GM18505 (cell line): ENCODE measurements at regions not wholly inside any gene's neighbourhood (a gene's known extent, or its start where the extent isn't known, plus 50 kb on each side); places are given as distances from the start of the nearest gene placed in this dataset.
A peak's percentile ranks its signal among the peaks of the same experiment; 100 is the strongest.

Experiments used
- ATAC-seq: cut with Tn5 transposase; IDR thresholded peaks from one replicate; pipeline ENCODE4 v1.9.1; 2021; ENCODE audit not compliant: unreplicated experiment
- POLR2A ChIP-seq: IDR thresholded peaks from 4 replicates; pipeline ENCODE4 v1.6.1; 2011; ENCODE audit warnings: borderline replicate concordance; ENCODE audit not compliant: insufficient read depth, insufficient read length; ENCODE audit errors: extremely low read depth

DNA sequence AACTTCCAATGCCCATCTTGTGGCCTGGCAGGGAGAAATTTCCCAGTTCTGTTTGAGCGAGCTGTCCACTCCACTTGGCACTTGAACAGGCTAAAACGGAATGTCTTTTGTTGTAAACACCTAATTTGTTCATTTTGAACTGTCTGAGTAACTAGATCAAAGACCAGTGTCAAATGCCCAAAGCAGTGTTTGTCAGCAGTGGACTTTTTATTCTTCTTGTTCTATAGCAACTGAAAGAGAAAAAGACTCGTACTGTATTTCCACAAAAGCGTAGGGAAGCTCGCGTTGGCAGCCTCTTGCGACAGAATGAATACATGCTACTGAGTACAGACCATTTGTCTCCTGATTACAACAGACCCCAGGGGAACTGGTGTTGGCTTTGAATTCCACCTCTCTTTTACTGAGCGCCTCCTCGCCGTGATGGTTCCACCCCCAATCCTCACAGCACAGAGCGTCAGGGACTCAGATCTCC, 601.8 kb upstream of the ZNF608 start:
- ATAC-seq = no peak
- TF ChIP-seq POLR2A = no peak

- TF ChIP-seq POLR2A = no peak
Observed at GRCh38 chr5:125348936-125349831, 602.7 kb upstream of the ZNF608 start.

GRCh38 chr5:125357660-125358059, 611.2 kb upstream of the ZNF608 start:
- no peak for ATAC-seq
- TF ChIP-seq POLR2A = no peak

More at GRCh38 chr5:125348936-125349831, 602.7 kb upstream of the ZNF608 start:
- no peak for ATAC-seq

DNA sequence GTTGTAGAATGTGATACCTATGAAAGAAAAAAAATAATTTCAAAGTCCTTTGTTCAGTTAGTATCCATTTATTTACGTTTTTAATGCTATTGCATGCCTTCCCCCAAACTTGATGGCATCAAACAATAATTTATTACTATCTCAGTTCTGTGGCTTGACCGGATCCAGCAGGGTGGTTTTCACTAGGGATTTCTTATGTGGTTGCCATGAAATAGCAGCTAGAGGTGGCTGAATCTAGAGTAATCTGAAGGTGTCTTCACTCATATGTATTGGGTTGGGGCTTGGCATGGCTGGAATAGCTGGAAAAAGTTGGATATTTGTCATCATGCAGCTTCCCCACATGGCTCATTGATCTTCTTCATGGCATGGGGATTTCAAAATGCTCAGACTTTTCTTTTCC, 619.3 kb upstream of the ZNF608 start:
- no peak for TF ChIP-seq POLR2A
- no peak for ATAC-seq

GRCh38 chr5:125367702-125368101, 621.3 kb upstream of the ZNF608 start:
- ATAC-seq = no peak
- no peak for TF ChIP-seq POLR2A

DNA sequence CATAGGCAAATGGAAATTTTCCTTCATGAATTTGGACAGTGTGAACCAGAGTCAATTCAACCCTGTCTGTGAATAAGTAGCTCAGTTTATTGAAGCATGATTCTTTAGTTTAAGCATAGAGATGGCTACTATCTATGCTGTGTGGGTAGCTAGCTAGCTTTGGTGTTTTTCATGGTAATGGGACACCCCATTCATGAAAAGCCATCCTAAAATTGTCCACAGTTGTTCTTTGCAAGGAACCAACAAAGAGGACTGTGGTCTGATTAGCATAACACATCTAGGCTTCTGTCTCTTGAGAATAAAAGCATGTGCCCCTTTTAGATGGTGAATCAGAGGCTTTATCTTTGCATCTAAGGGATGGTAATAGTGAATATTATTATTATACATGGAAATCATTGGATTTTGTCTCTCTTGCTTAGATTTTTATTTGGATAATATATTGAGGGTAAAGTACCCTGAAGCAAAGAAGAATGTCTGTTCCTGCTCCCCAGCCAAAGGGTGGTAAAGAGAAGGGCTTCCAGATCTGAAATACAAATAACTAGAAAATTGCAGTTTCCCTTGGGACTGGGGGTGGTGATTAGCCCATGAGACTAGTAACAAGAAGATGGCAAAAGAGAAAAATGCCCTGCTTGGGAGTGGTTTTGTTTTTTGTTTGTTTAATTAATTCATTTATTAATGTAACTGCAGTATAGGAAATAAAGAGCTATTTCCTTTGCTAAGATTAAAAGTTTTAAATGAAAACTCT, 624.2 kb upstream of the ZNF608 start:
- no peak for ATAC-seq
- TF ChIP-seq POLR2A = no peak

DNA sequence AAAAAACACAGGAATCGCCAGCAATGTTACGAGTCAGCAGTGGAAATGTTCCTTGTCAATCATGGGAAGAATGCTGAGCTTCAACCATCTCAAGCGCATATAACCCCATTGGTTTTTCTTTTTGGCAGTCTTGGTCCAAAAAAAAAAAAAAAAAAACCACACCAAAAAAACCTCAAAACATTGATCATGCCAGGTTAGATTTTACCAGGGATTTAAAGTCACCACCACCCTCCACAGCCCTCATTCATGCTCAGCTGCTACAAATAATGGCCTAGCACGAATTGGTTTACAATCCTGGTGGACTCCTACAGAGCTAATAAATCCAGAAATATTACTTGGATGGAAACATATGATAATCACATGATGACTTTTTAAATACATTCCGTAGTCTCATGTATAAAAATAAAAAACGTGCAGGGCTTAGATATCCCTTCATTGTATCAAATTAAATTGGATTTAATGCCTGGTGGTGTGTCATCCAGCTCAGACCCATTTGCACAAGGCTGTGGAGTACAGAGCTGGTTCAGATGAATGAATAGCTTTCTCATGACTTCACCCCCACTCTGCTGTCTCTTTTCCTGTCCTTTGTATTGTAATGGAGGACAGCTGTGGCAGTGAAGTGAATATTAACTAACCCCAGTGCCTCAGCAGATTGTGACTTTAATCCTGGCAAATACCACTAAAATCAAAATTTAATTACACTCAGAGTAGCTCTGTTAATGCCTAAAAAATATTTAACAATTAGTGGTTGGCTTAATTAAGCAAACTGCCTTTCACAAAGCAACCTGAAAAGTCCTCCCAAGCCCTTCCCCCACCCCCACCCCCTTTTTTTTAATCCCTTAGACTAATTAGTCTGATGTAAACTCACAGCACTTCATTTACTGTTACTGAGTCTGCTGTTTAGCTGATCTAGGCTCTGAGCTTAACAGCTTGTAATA, 626.5 kb upstream of the ZNF608 start:
- no peak for ATAC-seq
- no peak for TF ChIP-seq POLR2A

- no peak for TF ChIP-seq POLR2A
- peak; percentile 64 for ATAC-seq
Observed at GRCh38 chr5:125375143-125375542, 628.7 kb upstream of the ZNF608 start.

DNA sequence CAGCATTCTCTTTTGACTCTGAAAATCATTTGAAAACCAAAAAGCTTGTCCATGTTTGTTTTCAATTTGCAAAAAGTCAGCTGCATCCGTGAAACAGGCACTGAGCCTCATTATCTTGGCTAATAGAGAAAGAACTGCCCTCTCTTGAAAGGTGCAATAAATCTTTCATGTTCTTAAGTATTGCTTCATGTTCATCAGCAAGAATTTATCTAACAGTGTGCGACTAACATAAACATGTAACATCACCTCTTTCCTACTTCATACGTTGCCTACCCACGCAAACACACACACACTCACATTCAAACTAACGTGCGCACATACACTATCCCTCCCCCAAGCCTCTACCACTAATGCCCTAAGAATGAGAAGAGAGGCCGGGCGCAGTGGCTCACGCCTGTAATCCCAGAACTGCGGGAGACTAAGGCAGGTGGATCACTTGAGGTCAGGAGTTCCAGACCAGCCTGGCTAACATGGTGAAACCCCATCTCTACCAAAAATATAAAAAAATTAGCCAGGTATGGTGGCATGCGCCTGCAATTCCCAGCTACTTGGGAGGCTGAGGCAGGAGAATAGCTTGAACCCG, 629.7 kb upstream of the ZNF608 start:
- no peak for ATAC-seq
- TF ChIP-seq POLR2A = no peak

- no peak for ATAC-seq
- TF ChIP-seq POLR2A = no peak
Observed at GRCh38 chr5:125377141-125377540, 630.7 kb upstream of the ZNF608 start.

- no peak for ATAC-seq
- TF ChIP-seq POLR2A = no peak
Observed at GRCh38 chr5:125381290-125381689, 634.9 kb upstream of the ZNF608 start.

DNA sequence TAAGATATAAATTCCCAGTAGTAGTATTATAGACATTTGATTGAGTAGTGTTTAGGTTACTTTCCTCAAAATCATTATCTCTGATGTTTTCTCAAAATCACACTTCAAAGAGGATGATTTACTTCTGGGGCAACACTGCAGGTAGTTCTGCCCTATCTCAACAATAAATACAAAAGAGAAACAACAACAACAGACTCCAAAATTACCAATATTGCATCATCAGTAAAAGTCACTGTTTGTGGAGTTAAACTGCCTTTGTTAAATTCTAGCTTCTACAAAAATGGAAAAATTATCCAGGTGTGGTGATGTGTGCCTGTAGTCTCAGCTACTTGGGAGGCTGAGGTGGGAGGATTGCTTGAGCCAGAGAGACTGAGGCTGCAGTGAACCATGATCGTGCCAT, 637.6 kb upstream of the ZNF608 start:
- ATAC-seq = no peak
- no peak for TF ChIP-seq POLR2A
